HEK293T (cell line): ENCODE measurements at regions not wholly inside any gene's neighbourhood (a gene's known extent, or its start where the extent isn't known, plus 50 kb on each side); places are given as distances from the start of the nearest gene placed in this dataset.

Experiments used
- ARNT ChIP-seq: fragments of 450-650 bp; IDR thresholded peaks from 2 replicates; pipeline ENCODE4 v1.6.1; 2017; ENCODE audit warnings: mild to moderate bottlenecking
- BHLHE40 ChIP-seq: fragments of 450-650 bp; IDR thresholded peaks from 2 replicates; pipeline ENCODE4 v1.6.1; 2016; ENCODE audit warnings: mild to moderate bottlenecking, moderate library complexity, borderline replicate concordance
- CTBP1 ChIP-seq: fragments of 450-650 bp; IDR thresholded peaks from 2 replicates; pipeline ENCODE4 v1.6.1; 2016; ENCODE audit warnings: borderline replicate concordance
- ELF4 ChIP-seq: fragments of 450-650 bp; IDR thresholded peaks from 2 replicates; pipeline ENCODE4 v1.6.1; 2017; ENCODE audit warnings: antibody characterized with exemption
- FOXA1 ChIP-seq: fragments of 450-650 bp; IDR thresholded peaks from 2 replicates; pipeline ENCODE4 v1.6.1; 2016; ENCODE audit warnings: mild to moderate bottlenecking
- FOXK2 ChIP-seq: fragments of 450-650 bp; IDR thresholded peaks from 2 replicates; pipeline ENCODE4 v1.6.1; 2016; ENCODE audit warnings: mild to moderate bottlenecking
- FOXM1 ChIP-seq: fragments of 450-650 bp; IDR thresholded peaks from 2 replicates; pipeline ENCODE4 v1.6.1; 2017; ENCODE audit warnings: mild to moderate bottlenecking, borderline replicate concordance
- HDGF ChIP-seq: fragments of 450-650 bp; IDR thresholded peaks from 2 replicates; pipeline ENCODE4 v1.6.1; 2017; ENCODE audit warnings: antibody characterized with exemption, borderline replicate concordance
- L3MBTL2 ChIP-seq: fragments of 450-650 bp; conservative IDR thresholded peaks from 2 replicates; pipeline ENCODE4 v1.6.1; 2016; ENCODE audit warnings: mild to moderate bottlenecking
- LEF1 ChIP-seq: fragments of 450-650 bp; IDR thresholded peaks from 2 replicates; pipeline ENCODE4 v1.6.1; 2017; ENCODE audit warnings: mild to moderate bottlenecking, borderline replicate concordance
- NFRKB ChIP-seq: fragments of 450-650 bp; IDR thresholded peaks from 2 replicates; pipeline ENCODE4 v1.6.1; 2016; ENCODE audit warnings: mild to moderate bottlenecking, moderate library complexity
- SP1 ChIP-seq: fragments of 450-650 bp; IDR thresholded peaks from 2 replicates; pipeline ENCODE4 v1.6.1; 2017
- SUZ12 ChIP-seq: fragments of 450-650 bp; IDR thresholded peaks from 2 replicates; pipeline ENCODE4 v1.6.1; 2016; ENCODE audit warnings: mild to moderate bottlenecking
- ZNF384 ChIP-seq: fragments of 450-650 bp; IDR thresholded peaks from 2 replicates; pipeline ENCODE4 v1.6.1; 2016

GRCh38 chr7:27351137-27351536, 108.5 kb downstream of the EVX1 start:
- TF ChIP-seq L3MBTL2 (no peak), SUZ12 (no peak), FOXM1 (no peak), BHLHE40 (no peak), FOXA1 (no peak), ARNT (no peak), SP1 (no peak), FOXK2 (no peak), CTBP1 (no peak), HDGF (no peak), ELF4 (no peak), NFRKB (no peak), LEF1 (no peak), ZNF384 (no peak)
